HEK293 (cell line): ENCODE measurements at regions not wholly inside any gene's neighbourhood (a gene's known extent, or its start where the extent isn't known, plus 50 kb on each side); places are given as distances from the start of the nearest gene placed in this dataset.

Source experiments
- CTCF ChIA-PET: fragments of 350-600 bp; formaldehyde crosslinking; extraction: SDS; loops from one replicate; lab custom pipeline; 2021; ENCODE audit warnings: antibody characterized with exemption; lab: Yijun Ruan, JAX
- POLR2A ChIA-PET: fragments of 300-600 bp; formaldehyde crosslinking; extraction: SDS; loops from one replicate; lab custom pipeline; 2020; ENCODE audit warnings: antibody characterized with exemption, inconsistent platforms; lab: Yijun Ruan, JAX
- H3K27ac ChIP-seq: fragments of 200-500 bp; sonication (Bioruptor generic); 2 replicates; pipeline ENCODE4 v1.5.1; 2014; ENCODE audit warnings: low read depth, low read length, control low read depth, inconsistent platforms; ENCODE audit errors: extremely low read depth
- H3K36me3 ChIP-seq, 2 experiments: fragments of 200-500 bp in 1 of 2; sonication (Bioruptor generic) in 1 of 2; 1 replicate in 1 of 2; 2 replicates in 1 of 2; pipeline ENCODE4 v1.5.1; 2014 to 2017; ENCODE audit warnings: inconsistent platforms in 2 of 2, low read length in 2 of 2; ENCODE audit not compliant: control insufficient read depth in 2 of 2, insufficient read depth in 1 of 2
- H3K4me1 ChIP-seq: fragments of 200-500 bp; sonication (Bioruptor generic); 2 replicates; pipeline ENCODE4 v1.5.1; 2014; ENCODE audit warnings: mild to moderate bottlenecking, low read length, inconsistent platforms; ENCODE audit not compliant: control insufficient read depth, insufficient read depth
- H3K4me3 ChIP-seq: 2 replicates; pipeline ENCODE4 v1.5.1; 2011; ENCODE audit warnings: low read depth, mild to moderate bottlenecking, control low read depth, low read length, moderate library complexity
- H3K9me3 ChIP-seq: fragments of 200-500 bp; sonication (Bioruptor generic); 2 replicates; pipeline ENCODE4 v1.5.1; 2014; ENCODE audit warnings: low read depth, low read length, inconsistent platforms; ENCODE audit not compliant: control insufficient read depth, insufficient read depth
- GLIS2 ChIP-seq: fragments of 450-650 bp; formaldehyde crosslinking; IDR thresholded peaks from 2 replicates; pipeline ENCODE4 v1.5.1; 2016; ENCODE audit warnings: missing biosample characterization, missing genetic modification characterization
- SETDB1 ChIP-seq: IDR thresholded peaks from one replicate; pipeline ENCODE4 v1.6.1; 2017; ENCODE audit warnings: mild to moderate bottlenecking, low read length, moderate library complexity, mixed read lengths; ENCODE audit not compliant: insufficient read length
- ZBTB48 ChIP-seq: fragments of 450-650 bp; formaldehyde crosslinking; IDR thresholded peaks from 2 replicates; pipeline ENCODE4 v1.5.1; 2016; ENCODE audit warnings: missing biosample characterization, missing genetic modification characterization
- ZNF274 ChIP-seq, 2 experiments: fragments of 200-500 bp in 1 of 2; fragments of 450-650 bp in 1 of 2; sonication (Bioruptor generic) in 1 of 2; formaldehyde crosslinking in 1 of 2; IDR thresholded peaks; 2 replicates each; pipeline versions ENCODE4 v1.5.1 to v1.6.1; 2014 to 2016; ENCODE audit warnings: borderline replicate concordance in 1 of 2, inconsistent platforms in 1 of 2, low read length in 1 of 2, missing biosample characterization in 1 of 2, missing genetic modification characterization in 1 of 2
- ZNF37A ChIP-seq: fragments of 450-650 bp; IDR thresholded peaks from 2 replicates; pipeline ENCODE4 v1.5.1; 2018; ENCODE audit warnings: missing biosample characterization, missing genetic modification characterization
- ZNF404 ChIP-seq: fragments of 450-650 bp; formaldehyde crosslinking; IDR thresholded peaks from 2 replicates; pipeline ENCODE4 v1.5.1; 2017; ENCODE audit warnings: missing biosample characterization, missing genetic modification characterization
- ZNF423 ChIP-seq: fragments of 450-650 bp; formaldehyde crosslinking; IDR thresholded peaks from 2 replicates; pipeline ENCODE4 v1.5.1; 2016; ENCODE audit warnings: missing biosample characterization, missing genetic modification characterization
- ZNF426 ChIP-seq: fragments of 450-650 bp; formaldehyde crosslinking; IDR thresholded peaks from 2 replicates; pipeline ENCODE4 v1.5.1; 2017; ENCODE audit warnings: missing biosample characterization, missing genetic modification characterization, mild to moderate bottlenecking, inconsistent platforms, moderate library complexity
- ZNF560 ChIP-seq: fragments of 450-650 bp; formaldehyde crosslinking; IDR thresholded peaks from 2 replicates; pipeline ENCODE4 v1.5.1; 2017; ENCODE audit warnings: missing biosample characterization, missing genetic modification characterization, borderline replicate concordance
- ZNF600 ChIP-seq: fragments of 450-650 bp; formaldehyde crosslinking; IDR thresholded peaks from 2 replicates; pipeline ENCODE4 v1.5.1; 2016; ENCODE audit warnings: missing biosample characterization, missing genetic modification characterization
- TF ChIP-seq, protein P1 (sequence below): fragments of 450-650 bp; IDR thresholded peaks from 2 replicates; pipeline ENCODE4 v1.5.1; 2018; ENCODE audit warnings: missing biosample characterization, missing genetic modification characterization
- TF ChIP-seq, protein P2 (sequence below): fragments of 450-650 bp; formaldehyde crosslinking; IDR thresholded peaks from 2 replicates; pipeline ENCODE4 v1.5.1; 2016; ENCODE audit warnings: missing biosample characterization, missing genetic modification characterization
- TF ChIP-seq, protein P3 (sequence below): fragments of 450-650 bp; formaldehyde crosslinking; IDR thresholded peaks from 2 replicates; pipeline ENCODE4 v1.5.1; 2016; ENCODE audit warnings: missing biosample characterization, missing genetic modification characterization
- TF ChIP-seq, protein P4 (sequence below): fragments of 450-650 bp; formaldehyde crosslinking; IDR thresholded peaks from 2 replicates; pipeline ENCODE4 v1.5.1; 2017; ENCODE audit warnings: missing biosample characterization, missing genetic modification characterization

DNA sequence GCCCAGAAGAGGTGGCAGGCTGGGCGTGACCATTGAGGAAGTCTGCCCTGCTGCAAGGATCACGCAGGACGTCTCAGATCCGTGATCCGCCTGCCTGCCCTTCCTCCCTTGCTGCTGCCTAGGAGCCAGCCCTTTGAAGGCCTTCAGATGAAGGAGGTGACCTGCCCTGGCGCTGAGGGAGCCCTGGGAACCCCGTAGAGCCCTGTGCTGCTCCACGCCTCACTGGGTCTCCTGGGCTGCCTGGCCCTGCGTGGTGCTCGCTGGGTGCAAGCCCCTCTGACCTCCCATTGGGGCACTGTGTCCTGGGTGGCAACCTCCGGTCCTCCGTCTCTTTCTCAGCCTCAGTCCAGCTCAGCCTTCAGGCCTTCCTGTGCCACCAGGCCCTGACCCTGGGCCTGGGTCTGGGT is 295.3 kb upstream of the IRX4 start (continued):
- TF ChIP-seq, protein P1, sequence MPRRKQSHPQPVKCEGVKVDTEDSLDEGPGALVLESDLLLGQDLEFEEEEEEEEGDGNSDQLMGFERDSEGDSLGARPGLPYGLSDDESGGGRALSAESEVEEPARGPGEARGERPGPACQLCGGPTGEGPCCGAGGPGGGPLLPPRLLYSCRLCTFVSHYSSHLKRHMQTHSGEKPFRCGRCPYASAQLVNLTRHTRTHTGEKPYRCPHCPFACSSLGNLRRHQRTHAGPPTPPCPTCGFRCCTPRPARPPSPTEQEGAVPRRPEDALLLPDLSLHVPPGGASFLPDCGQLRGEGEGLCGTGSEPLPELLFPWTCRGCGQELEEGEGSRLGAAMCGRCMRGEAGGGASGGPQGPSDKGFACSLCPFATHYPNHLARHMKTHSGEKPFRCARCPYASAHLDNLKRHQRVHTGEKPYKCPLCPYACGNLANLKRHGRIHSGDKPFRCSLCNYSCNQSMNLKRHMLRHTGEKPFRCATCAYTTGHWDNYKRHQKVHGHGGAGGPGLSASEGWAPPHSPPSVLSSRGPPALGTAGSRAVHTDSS (tag by site-specific recombination), result no peak

DNA sequence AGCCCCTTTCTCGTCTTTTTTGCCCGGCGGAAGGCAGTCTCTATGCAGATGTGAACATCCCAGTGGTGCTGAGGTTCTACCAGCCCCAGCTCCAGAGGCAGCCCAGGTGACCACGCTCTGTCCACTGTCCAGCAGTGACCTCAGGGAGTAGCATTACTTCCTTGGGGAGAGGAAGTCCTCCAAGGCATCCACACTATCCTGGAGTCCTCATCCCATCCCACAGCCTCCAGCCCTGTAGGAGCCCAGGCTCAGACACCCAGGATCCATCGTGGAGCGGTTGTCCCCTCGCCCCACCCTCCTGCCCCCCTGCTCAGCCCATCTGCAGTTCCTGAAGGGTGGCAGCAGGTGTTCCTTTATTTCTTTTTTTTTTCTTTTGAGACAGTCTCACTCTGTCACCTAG is 294.5 kb upstream of the IRX4 start:
- CTCF ChIA-PET, result interaction anchor here (0.9 kb wide), 1 partner anchor 18 kb away, joined by 3 read pairs; no protein-coding TSS in a partner anchor
- POLR2A ChIA-PET, result no interaction called here

DNA sequence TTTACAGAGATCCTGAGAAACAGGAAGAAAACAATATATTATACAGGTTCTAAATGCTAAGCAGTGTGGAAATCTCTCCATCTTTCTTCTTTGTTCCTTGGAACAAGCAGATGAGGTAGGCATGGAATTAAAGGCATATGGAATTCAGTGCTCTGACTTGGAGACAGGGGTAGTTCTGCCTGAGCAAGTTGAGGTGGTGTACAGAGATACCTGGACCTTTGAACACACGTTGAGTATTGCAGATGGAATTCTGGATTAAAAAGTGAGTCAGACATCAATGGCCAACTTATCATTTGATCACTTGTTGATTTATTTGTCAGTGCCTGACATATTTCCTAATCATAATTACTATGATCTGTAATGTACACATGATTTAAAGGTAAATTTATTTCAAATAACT is 293.9 kb upstream of the IRX4 start:
- ChIA-PET POLR2A (no interaction called here), CTCF (no interaction called here)
- no peaks in the 10 kb centered on the region for H3K9me3 ChIP-seq
- TF ChIP-seq ZNF37A (tag by site-specific recombination) (no peak), ZNF274 (IDR thresholded peaks at IDR 0.05; ENCODE audit: low read length) (no peak), ZNF274 (tag by site-specific recombination; IDR thresholded peaks at IDR 0.05; ENCODE audit: borderline replicate concordance) (no peak), GLIS2 (tag by site-specific recombination) (no peak), SETDB1 (no peak), ZNF560 (tag by site-specific recombination) (no peak), ZNF600 (no peak), ZNF404 (no peak)
- TF ChIP-seq, protein P2, sequence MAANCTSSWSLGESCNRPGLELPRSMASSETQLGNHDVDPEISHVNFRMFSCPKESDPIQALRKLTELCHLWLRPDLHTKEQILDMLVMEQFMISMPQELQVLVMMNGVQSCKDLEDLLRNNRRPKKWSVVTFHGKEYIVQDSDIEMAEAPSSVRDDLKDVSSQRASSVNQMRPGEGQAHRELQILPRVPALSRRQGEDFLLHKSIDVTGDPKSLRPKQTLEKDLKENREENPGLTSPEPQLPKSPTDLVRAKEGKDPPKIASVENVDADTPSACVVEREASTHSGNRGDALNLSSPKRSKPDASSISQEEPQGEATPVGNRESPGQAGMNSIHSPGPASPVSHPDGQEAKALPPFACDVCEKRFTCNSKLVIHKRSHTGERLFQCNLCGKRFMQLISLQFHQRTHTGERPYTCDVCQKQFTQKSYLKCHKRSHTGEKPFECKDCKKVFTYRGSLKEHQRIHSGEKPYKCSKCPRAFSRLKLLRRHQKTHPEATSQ (tag by site-specific recombination), result no peak
- TF ChIP-seq, protein P3, sequence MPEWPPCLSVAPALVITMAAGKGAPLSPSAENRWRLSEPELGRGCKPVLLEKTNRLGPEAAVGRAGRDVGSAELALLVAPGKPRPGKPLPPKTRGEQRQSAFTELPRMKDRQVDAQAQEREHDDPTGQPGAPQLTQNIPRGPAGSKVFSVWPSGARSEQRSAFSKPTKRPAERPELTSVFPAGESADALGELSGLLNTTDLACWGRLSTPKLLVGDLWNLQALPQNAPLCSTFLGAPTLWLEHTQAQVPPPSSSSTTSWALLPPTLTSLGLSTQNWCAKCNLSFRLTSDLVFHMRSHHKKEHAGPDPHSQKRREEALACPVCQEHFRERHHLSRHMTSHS (tag by site-specific recombination), result no peak
- no peak overlapping the region for H3K4me3 ChIP-seq
- no peaks in the 10 kb centered on the region for H3K36me3 ChIP-seq
- H3K4me1 ChIP-seq, result no peaks in the 10 kb centered on the region
- no peak overlapping the region for H3K27ac ChIP-seq

More for the DNA sequence above, 294.5 kb upstream of the IRX4 start:
- Histone ChIP-seq H3K27ac (no peak overlapping the region), H3K4me3 (no peak overlapping the region), H3K9me3 (no peaks in the 10 kb centered on the region), H3K36me3 (no peaks in the 10 kb centered on the region), H3K4me1 (no peaks in the 10 kb centered on the region)
- no peak for TF ChIP-seq ZNF423
- TF ChIP-seq ZNF426 (tag by site-specific recombination), result no peak
- TF ChIP-seq, protein P2 (tag by site-specific recombination), result no peak
- TF ChIP-seq, protein P4, sequence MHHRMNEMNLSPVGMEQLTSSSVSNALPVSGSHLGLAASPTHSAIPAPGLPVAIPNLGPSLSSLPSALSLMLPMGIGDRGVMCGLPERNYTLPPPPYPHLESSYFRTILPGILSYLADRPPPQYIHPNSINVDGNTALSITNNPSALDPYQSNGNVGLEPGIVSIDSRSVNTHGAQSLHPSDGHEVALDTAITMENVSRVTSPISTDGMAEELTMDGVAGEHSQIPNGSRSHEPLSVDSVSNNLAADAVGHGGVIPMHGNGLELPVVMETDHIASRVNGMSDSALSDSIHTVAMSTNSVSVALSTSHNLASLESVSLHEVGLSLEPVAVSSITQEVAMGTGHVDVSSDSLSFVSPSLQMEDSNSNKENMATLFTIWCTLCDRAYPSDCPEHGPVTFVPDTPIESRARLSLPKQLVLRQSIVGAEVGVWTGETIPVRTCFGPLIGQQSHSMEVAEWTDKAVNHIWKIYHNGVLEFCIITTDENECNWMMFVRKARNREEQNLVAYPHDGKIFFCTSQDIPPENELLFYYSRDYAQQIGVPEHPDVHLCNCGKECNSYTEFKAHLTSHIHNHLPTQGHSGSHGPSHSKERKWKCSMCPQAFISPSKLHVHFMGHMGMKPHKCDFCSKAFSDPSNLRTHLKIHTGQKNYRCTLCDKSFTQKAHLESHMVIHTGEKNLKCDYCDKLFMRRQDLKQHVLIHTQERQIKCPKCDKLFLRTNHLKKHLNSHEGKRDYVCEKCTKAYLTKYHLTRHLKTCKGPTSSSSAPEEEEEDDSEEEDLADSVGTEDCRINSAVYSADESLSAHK (tag by site-specific recombination), result no peak
- no peak for TF ChIP-seq ZBTB48 (tag by site-specific recombination)
